ENCODE measurements at regions not wholly inside any gene's neighbourhood (a gene's known extent, or its start where the extent isn't known, plus 50 kb on each side); places are given as distances from the start of the nearest gene placed in this dataset.

- TF ChIP-seq FOXM1 (IDR thresholded peaks at IDR 0.05; ENCODE audit: low read depth, low read length) (no peak), SPI1 (IDR thresholded peaks at IDR 0.05; ENCODE audit: borderline replicate concordance, insufficient read depth, low read depth, low read length) (no peak), HDAC2 (IDR thresholded peaks at IDR 0.05) (no peak), CTCF (IDR thresholded peaks at IDR 0.05 in 2 of 3, conservative IDR thresholded peaks at IDR 0.05 in 1 of 3; ENCODE audit: control insufficient read depth in 2 of 3, extremely low read depth in 1 of 3, insufficient read depth in 1 of 3, low read depth in 3 of 3, low read length in 3 of 3) (no peak), MTA3 (IDR thresholded peaks at IDR 0.05; ENCODE audit: borderline replicate concordance, low read length) (no peak), TARDBP (IDR thresholded peaks at IDR 0.05; ENCODE audit: borderline replicate concordance) (no peak), IRF3 (IDR thresholded peaks at IDR 0.05) (no peak), PML (IDR thresholded peaks at IDR 0.05; ENCODE audit: low read length) (no peak), MAX (IDR thresholded peaks at IDR 0.05; ENCODE audit: low read depth, low read length) (no peak), ZNF274 (IDR thresholded peaks at IDR 0.05; ENCODE audit: insufficient read depth, insufficient read length) (no peak), POLR2A (IDR thresholded peaks at IDR 0.05; ENCODE audit: low read depth, low read length) (no peak)
Observed at GRCh38 chrX:150227873-150228410, 135.2 kb upstream of the MAMLD1 start.
